GM23248 (cell line): ENCODE measurements at regions not wholly inside any gene's neighbourhood (a gene's known extent, or its start where the extent isn't known, plus 50 kb on each side); places are given as distances from the start of the nearest gene placed in this dataset.

Source experiments
- DNase-seq: peaks from one replicate; pipeline ENCODE4 v3.0.0-alpha.2; 2015
- H2AFZ ChIP-seq: fragments of 200-600 bp; sonication (generic); 2 replicates; pipeline ENCODE4 v1.6.1; 2016; ENCODE audit warnings: antibody characterized with exemption
- H3F3A ChIP-seq: fragments of 200-600 bp; sonication (generic); 2 replicates; pipeline ENCODE4 v1.6.1; 2016; ENCODE audit warnings: mild to moderate bottlenecking, antibody characterized with exemption, mixed run types; ENCODE audit not compliant: insufficient read depth
- H3K27ac ChIP-seq: fragments of 200-600 bp; sonication (generic); 2 replicates; pipeline ENCODE4 v1.5.1; 2016; ENCODE audit warnings: mild to moderate bottlenecking
- H3K27me3 ChIP-seq: fragments of 200-600 bp; sonication (generic); replicated peaks from 2 replicates; pipeline ENCODE4 v1.6.1; 2016; ENCODE audit warnings: mild to moderate bottlenecking; ENCODE audit not compliant: insufficient read depth
- H3K36me3 ChIP-seq: fragments of 200-600 bp; sonication (generic); 2 replicates; pipeline ENCODE4 v1.6.1; 2016; ENCODE audit warnings: low read depth, mild to moderate bottlenecking
- H3K4me1 ChIP-seq: fragments of 200-600 bp; sonication (generic); 2 replicates; pipeline ENCODE4 v1.6.1; 2016; ENCODE audit warnings: mild to moderate bottlenecking; ENCODE audit not compliant: insufficient read depth
- H3K4me2 ChIP-seq: fragments of 200-600 bp; sonication (generic); one replicate; pipeline ENCODE4 v1.6.1; 2016; ENCODE audit warnings: mild to moderate bottlenecking; ENCODE audit not compliant: unreplicated experiment
- H3K4me3 ChIP-seq: fragments of 200-600 bp; sonication (generic); 2 replicates; pipeline ENCODE4 v1.5.1; 2016; ENCODE audit warnings: mild to moderate bottlenecking
- H3K79me2 ChIP-seq: fragments of 200-600 bp; sonication (generic); 2 replicates; pipeline ENCODE4 v1.6.1; 2016; ENCODE audit warnings: mild to moderate bottlenecking; ENCODE audit not compliant: insufficient read depth
- H3K9ac ChIP-seq: fragments of 200-600 bp; sonication (generic); 2 replicates; pipeline ENCODE4 v1.6.1; 2016; ENCODE audit warnings: mild to moderate bottlenecking
- H3K9me2 ChIP-seq: fragments of 200-600 bp; sonication (generic); 2 replicates; pipeline ENCODE4 v1.6.1; 2016; ENCODE audit warnings: mixed run types, mild to moderate bottlenecking, moderate library complexity; ENCODE audit not compliant: insufficient read depth
- H3K9me3 ChIP-seq: fragments of 200-600 bp; sonication (generic); one replicate; pipeline ENCODE4 v1.6.1; 2017; ENCODE audit warnings: low read depth
- H4K20me1 ChIP-seq: fragments of 200-600 bp; sonication (generic); 2 replicates; pipeline ENCODE4 v1.6.0; 2016; ENCODE audit not compliant: insufficient read depth
- EZH2 ChIP-seq: fragments of 200-600 bp; sonication (generic); IDR thresholded peaks from 2 replicates; pipeline ENCODE4 v1.6.1; 2018; ENCODE audit warnings: antibody characterized with exemption, mild to moderate bottlenecking; ENCODE audit not compliant: insufficient read depth, poor library complexity, severe bottlenecking
- EZH2phosphoT487 ChIP-seq: fragments of 200-600 bp; sonication (generic); IDR thresholded peaks from 2 replicates; pipeline ENCODE4 v1.6.1; 2018; ENCODE audit warnings: antibody characterized with exemption, moderate library complexity, mild to moderate bottlenecking, low read depth; ENCODE audit not compliant: insufficient read depth
- WGBS, 2 experiments: methylation state at CpG; one replicate each; pipeline ENCODE4 v1.1.6; 2015 to 2017; ENCODE audit warnings: low lambda C conversion rate in 2 of 2, low coverage in 1 of 2; ENCODE audit errors: missing lambda C conversion rate in 2 of 2; 5-methylcytosine and 5-hydroxymethylcytosine counted together
- in situ Hi-C: fragments of 300-500 bp; cut with MboI; formaldehyde crosslinking; loops from 2 replicates; pipeline ENCODE4 v1.15.0; 2020

DNA sequence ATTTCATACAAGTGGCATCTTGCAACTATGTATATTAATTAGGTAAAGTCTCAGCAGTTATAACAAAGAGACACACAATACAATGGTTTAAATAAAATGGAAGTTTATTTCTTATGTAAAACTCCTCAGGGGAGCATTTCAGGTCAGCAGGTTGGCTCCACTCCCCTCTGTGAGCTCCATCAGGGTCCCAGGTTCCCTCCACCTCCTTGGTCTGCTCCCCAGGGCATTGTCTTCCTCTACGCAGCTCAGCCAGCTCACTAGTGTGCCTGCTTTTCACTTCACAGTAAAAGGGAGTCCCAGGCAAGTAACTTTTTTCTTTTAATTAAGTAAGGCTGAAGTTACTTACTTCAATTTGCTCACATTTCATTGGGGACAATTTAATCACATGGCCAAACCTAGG is 135.3 kb upstream of the FNDC3A start:
- H3K9me2 ChIP-seq: no peaks in the 10 kb centered on the region; the same call in 1 of the 2 replicates
- 78 to 95% methylated on average over 1 of the region's 1 CpG for WGBS, 2 experiments
- no peak for TF ChIP-seq EZH2phosphoT487
- no peak for TF ChIP-seq EZH2
- no peaks in the 10 kb centered on the region for H3K27me3 ChIP-seq
- no peak overlapping the region for H3K9ac ChIP-seq
- H3K9me3 ChIP-seq: no peaks in the 10 kb centered on the region
- no peak overlapping the region for H3K4me3 ChIP-seq
- in situ Hi-C loops: no loop called here
- H3K27ac ChIP-seq: no peak overlapping the region
- no peaks in the 10 kb centered on the region for H3K36me3 ChIP-seq
- H3K4me1 ChIP-seq: no peaks in the 10 kb centered on the region
- H3K79me2 ChIP-seq: no peaks in the 10 kb centered on the region
- H3F3A ChIP-seq: no peaks in the 10 kb centered on the region
- H4K20me1 ChIP-seq: no peaks in the 10 kb centered on the region
- no peak overlapping the region for H3K4me2 ChIP-seq
- DNase-seq: no peak
- no peak overlapping the region for H2AFZ ChIP-seq

DNA sequence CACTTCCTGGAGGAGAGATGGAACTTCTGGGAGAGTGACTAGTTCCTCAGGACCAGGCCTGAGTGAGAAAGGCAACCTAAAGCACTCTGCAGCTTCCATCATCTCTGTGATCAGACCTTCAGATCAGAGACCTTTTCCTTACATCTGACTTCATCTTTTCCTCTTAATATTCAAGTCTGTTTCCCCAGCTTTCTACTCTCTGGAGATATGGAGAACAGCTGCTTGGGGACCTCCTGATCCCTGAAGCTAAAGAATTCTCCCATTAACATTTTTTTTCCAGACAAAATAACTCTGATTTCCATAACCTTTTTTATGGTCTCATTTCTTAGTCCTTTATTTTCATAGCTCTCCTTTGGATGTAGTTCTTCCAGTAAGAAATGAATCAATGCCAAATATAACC is 133.4 kb upstream of the FNDC3A start:
- Histone ChIP-seq H2AFZ (no peak overlapping the region), H3K9me2 (no peaks in the 10 kb centered on the region; the same call in 1 of the 2 replicates), H3F3A (no peaks in the 10 kb centered on the region), H3K4me3 (no peak overlapping the region), H3K27me3 (no peaks in the 10 kb centered on the region), H4K20me1 (no peaks in the 10 kb centered on the region), H3K79me2 (no peaks in the 10 kb centered on the region), H3K27ac (no peak overlapping the region), H3K9me3 (no peaks in the 10 kb centered on the region), H3K9ac (no peak overlapping the region), H3K4me2 (no peak overlapping the region), H3K36me3 (no peaks in the 10 kb centered on the region), H3K4me1 (no peaks in the 10 kb centered on the region)
- in situ Hi-C loops: no loop called here
- no peak for TF ChIP-seq EZH2phosphoT487
- TF ChIP-seq EZH2: no peak
- no peak for DNase-seq

DNA sequence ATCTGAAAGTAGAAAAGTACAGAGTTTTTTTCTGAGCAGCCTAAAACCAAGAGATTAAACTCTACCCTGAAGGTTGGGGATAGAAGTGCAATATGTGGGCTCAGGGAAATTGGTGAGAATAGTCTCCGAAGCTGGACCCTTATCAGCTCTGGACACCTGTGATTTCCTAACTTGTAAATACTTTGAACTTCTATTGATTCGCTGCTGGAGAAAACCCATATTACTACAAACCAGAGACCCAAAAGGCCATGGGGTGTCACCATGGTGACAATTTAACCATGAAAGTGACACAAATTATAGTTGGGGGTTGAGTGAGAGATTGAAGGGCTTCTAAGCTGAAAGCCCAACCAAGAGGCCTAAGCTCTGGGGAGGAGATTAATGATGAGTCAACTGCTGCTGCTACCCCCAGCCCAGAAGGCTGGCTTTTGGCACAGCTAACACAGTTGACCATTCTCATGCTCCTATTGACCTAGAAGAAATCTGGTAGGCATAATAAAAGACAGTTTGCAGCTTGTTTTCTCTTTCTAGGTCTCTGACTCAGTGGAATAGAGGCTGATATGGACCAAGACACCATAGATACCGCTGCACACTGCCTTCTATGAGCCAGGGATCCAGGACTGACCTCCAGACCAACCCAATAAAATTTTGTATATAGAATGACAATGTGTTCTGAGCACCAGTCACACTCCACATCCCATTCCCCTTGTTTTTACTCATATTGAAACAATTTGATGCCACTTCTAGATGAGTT is 131.9 kb upstream of the FNDC3A start:
- Histone ChIP-seq H4K20me1 (no peaks in the 10 kb centered on the region), H3K4me3 (no peak overlapping the region), H3K9me3 (no peaks in the 10 kb centered on the region), H3K79me2 (no peaks in the 10 kb centered on the region), H3K4me1 (no peaks in the 10 kb centered on the region), H3K36me3 (no peaks in the 10 kb centered on the region), H3K9me2 (no peaks in the 10 kb centered on the region), H3K27me3 (no peaks in the 10 kb centered on the region), H3K4me2 (no peak overlapping the region), H3F3A (no peaks in the 10 kb centered on the region), H3K27ac (no peak overlapping the region), H2AFZ (no peak overlapping the region), H3K9ac (no peak overlapping the region)
- in situ Hi-C loops: no loop called here
- 75 to 85% methylated on average over 3 of the region's 3 CpGs for WGBS, 2 experiments
- no peak for DNase-seq
- TF ChIP-seq EZH2: no peak
- no peak for TF ChIP-seq EZH2phosphoT487

DNA sequence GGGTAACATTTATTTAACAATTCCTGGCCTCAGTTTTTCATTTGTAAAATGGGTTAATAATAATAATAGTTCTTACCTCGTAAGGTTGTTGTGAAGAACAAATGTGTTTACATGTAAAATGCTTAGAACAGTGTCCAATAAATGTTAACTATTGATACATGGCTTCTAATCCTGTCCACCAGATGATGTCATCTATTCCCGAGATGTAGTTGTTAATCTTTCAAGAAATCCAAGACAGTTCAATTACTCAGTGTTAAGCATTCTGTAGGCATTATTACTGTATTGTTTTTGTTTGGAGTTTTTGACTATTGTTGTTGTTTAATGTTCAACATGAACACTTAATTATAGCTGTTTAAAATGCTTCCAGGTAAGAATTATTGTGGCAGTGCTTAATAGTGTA is 131.0 kb upstream of the FNDC3A start:
- no peaks in the 10 kb centered on the region for H3K9me2 ChIP-seq
- H3K4me3 ChIP-seq: no peak overlapping the region
- H3K27me3 ChIP-seq: no peaks in the 10 kb centered on the region
- TF ChIP-seq EZH2phosphoT487 (no peak), EZH2 (no peak)
- no peak for DNase-seq
- no peaks in the 10 kb centered on the region for H3F3A ChIP-seq
- H2AFZ ChIP-seq: no peak overlapping the region
- no peak overlapping the region for H3K9ac ChIP-seq
- no peaks in the 10 kb centered on the region for H3K79me2 ChIP-seq
- no peak overlapping the region for H3K4me2 ChIP-seq
- 65 to 82% methylated on average over 2 of the region's 2 CpGs for WGBS, 2 experiments
- no peak overlapping the region for H3K27ac ChIP-seq
- no peaks in the 10 kb centered on the region for H3K9me3 ChIP-seq
- H3K36me3 ChIP-seq: no peaks in the 10 kb centered on the region
- in situ Hi-C loops: no loop called here
- H4K20me1 ChIP-seq: no peaks in the 10 kb centered on the region
- no peaks in the 10 kb centered on the region for H3K4me1 ChIP-seq

DNA sequence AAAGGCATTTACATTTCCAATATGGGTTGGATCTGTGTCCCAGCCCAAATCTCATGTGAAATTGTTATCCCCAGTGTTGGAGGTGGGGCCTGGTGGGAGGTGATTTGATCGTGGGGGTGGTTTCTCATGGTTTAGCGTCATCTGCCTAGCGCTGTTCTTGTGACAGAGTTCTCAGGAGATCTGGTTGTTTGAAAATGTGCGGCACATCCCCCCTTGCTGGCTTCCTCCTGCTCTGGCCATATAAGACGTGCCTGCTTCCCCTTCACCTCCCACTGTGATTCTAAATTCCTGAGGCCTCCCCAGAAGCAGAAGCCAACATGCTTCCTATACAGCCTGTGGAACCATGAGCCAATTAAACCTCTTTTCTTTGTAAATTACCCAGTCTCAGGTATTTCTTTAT is 126.2 kb upstream of the FNDC3A start:
- 73 to 75% methylated on average over 5 of the region's 5 CpGs for WGBS, 2 experiments
- Histone ChIP-seq H3K4me1 (no peaks in the 10 kb centered on the region), H4K20me1 (no peaks in the 10 kb centered on the region), H3K4me3 (no peak overlapping the region), H3F3A (no peaks in the 10 kb centered on the region), H3K9me3 (no peaks in the 10 kb centered on the region), H3K4me2 (no peak overlapping the region), H3K36me3 (no peaks in the 10 kb centered on the region), H3K9ac (no peak overlapping the region), H3K27me3 (no peaks in the 10 kb centered on the region), H2AFZ (no peak overlapping the region), H3K27ac (no peak overlapping the region), H3K9me2 (no peaks in the 10 kb centered on the region), H3K79me2 (no peaks in the 10 kb centered on the region)
- no peak for DNase-seq
- TF ChIP-seq EZH2phosphoT487 (no peak), EZH2 (no peak)
- in situ Hi-C loops: no loop called here
